ENCODE measurements at regions not wholly inside any gene's neighbourhood (a gene's known extent, or its start where the extent isn't known, plus 50 kb on each side); places are given as distances from the start of the nearest gene placed in this dataset.
A peak's percentile ranks its signal among the peaks of the same experiment; 100 is the strongest.
"Not testable (repeated sequence)": the region's sequence is repeated elsewhere in the genome, so short reads cannot be mapped to it uniquely, and the experiment has no call there.

- Mint-ChIP-seq H3K4me1 (ENCODE audit: low read depth) (peaks cover 19% of the 10 kb centered on the region), H3K36me3 (ENCODE audit: low read depth) (peaks cover 1% of the 10 kb centered on the region), H3K27me3 (no peaks in the 10 kb centered on the region), H3K4me3 (no peak overlapping the region), H3K9me3 (peaks cover 1% of the 10 kb centered on the region), H3K27ac (no peak overlapping the region)
- peak; percentile 34 for ATAC-seq
- intact Hi-C loops (cut with micrococcal nuclease): loop anchor here (2.0 to 5.0 kb wide), 5 partner anchors 129 to 479 kb away; partner anchors contain the start of gene ATF7IP
- POLR2A ChIA-PET: interaction anchor here (0.9 to 1.3 kb wide), 3 partner anchors 17 to 239 kb away, joined by 3 to 5 read pairs (median 4); partner anchors contain the start of gene ATF7IP
- CTCF ChIA-PET: interaction anchor here (0.6 to 4.2 kb wide), 44 partner anchors 10 to 1004 kb away, joined by 3 to 30 read pairs (median 4); partner anchors contain the start of genes ATF7IP and GUCY2C
- peak; percentile 72 for TF ChIP-seq CTCF (IDR thresholded peaks at IDR 0.05)
- no peak for DNase-seq
Measured at GRCh38 chr12:14238221-14238792, 127.2 kb upstream of the ATF7IP start.

GRCh38 chr12:14239350-14239934 is 126.0 kb upstream of the ATF7IP start:
- intact Hi-C loops (cut with micrococcal nuclease): loop anchor here (2.0 to 5.0 kb wide), 5 partner anchors 128 to 478 kb away; partner anchors contain the start of gene ATF7IP
- Mint-ChIP-seq H3K4me3 (peak overlapping the region; percentile 72), H3K4me1 (ENCODE audit: low read depth) (peaks cover 19% of the 10 kb centered on the region), H3K36me3 (ENCODE audit: low read depth) (peaks cover 5% of the 10 kb centered on the region), H3K27ac (peak overlapping the region; percentile 87), H3K9me3 (peaks cover 5% of the 10 kb centered on the region), H3K27me3 (no peaks in the 10 kb centered on the region)
- peak; percentile 63 for DNase-seq
- POLR2A ChIA-PET: interaction anchor here (1.5 kb wide), 1 partner anchor 16 kb away, joined by 5 read pairs; no protein-coding TSS in a partner anchor
- ATAC-seq: peak; percentile 81
- no peak for TF ChIP-seq CTCF (IDR thresholded peaks at IDR 0.05)
- CTCF ChIA-PET: interaction anchor here (0.8 to 4.2 kb wide), 16 partner anchors 16 to 457 kb away, joined by 3 to 30 read pairs (median 6); partner anchors contain the start of genes ATF7IP and GUCY2C

- peaks cover 5% of the 10 kb centered on the region for H3K9me3 Mint-ChIP-seq
- H3K27ac Mint-ChIP-seq: peak overlapping the region; percentile 87
- ATAC-seq: peak; percentile 25
- TF ChIP-seq CTCF (IDR thresholded peaks at IDR 0.05): no peak
- ChIA-PET CTCF (interaction anchor here (0.8 to 4.2 kb wide), 11 partner anchors 15 to 235 kb away, joined by 3 to 30 read pairs (median 6); partner anchors contain the start of gene ATF7IP), POLR2A (interaction anchor here (1.0 to 1.5 kb wide), 2 partner anchors 16 to 125 kb away, joined by 3 to 5 read pairs; no protein-coding TSS in a partner anchor)
- intact Hi-C loops (cut with micrococcal nuclease): loop anchor here (2.0 to 5.0 kb wide), 5 partner anchors 127 to 477 kb away; partner anchors contain the start of gene ATF7IP
- peak overlapping the region; percentile 72 for H3K4me3 Mint-ChIP-seq
- H3K27me3 Mint-ChIP-seq: no peaks in the 10 kb centered on the region
- H3K4me1 Mint-ChIP-seq (ENCODE audit: low read depth): peaks cover 19% of the 10 kb centered on the region
- peaks cover 5% of the 10 kb centered on the region for H3K36me3 Mint-ChIP-seq (ENCODE audit: low read depth)
- DNase-seq: no peak
Measured at GRCh38 chr12:14239935-14240872, 125.3 kb upstream of the ATF7IP start.

- peaks cover 5% of the 10 kb centered on the region for H3K36me3 Mint-ChIP-seq (ENCODE audit: low read depth)
- H3K9me3 Mint-ChIP-seq: peaks cover 5% of the 10 kb centered on the region
- H3K27me3 Mint-ChIP-seq: no peaks in the 10 kb centered on the region
- no peak for ATAC-seq
- H3K4me1 Mint-ChIP-seq (ENCODE audit: low read depth): peaks cover 19% of the 10 kb centered on the region
- intact Hi-C loops (cut with micrococcal nuclease): no loop called here
- ChIA-PET POLR2A (interaction anchor here (1.0 kb wide), 1 partner anchor 124 kb away, joined by 3 read pairs; no protein-coding TSS in a partner anchor), CTCF (interaction anchor here (0.9 to 4.2 kb wide), 6 partner anchors 14 to 214 kb away, joined by 3 to 30 read pairs (median 5); partner anchors contain the start of gene ATF7IP)
- no peak for TF ChIP-seq CTCF (IDR thresholded peaks at IDR 0.05)
- H3K4me3 Mint-ChIP-seq: no peak overlapping the region
- no peak for DNase-seq
- H3K27ac Mint-ChIP-seq: no peak overlapping the region
Measured at GRCh38 chr12:14240873-14241220, 124.6 kb upstream of the ATF7IP start.

GRCh38 chr12:14242825-14243224 is 122.7 kb upstream of the ATF7IP start:
- H3K36me3 Mint-ChIP-seq (ENCODE audit: low read depth); H3K27ac Mint-ChIP-seq; CTCF ChIA-PET; H3K4me3 Mint-ChIP-seq; POLR2A ChIA-PET; H3K9me3 Mint-ChIP-seq; DNase-seq; intact Hi-C loops (cut with micrococcal nuclease); H3K27me3 Mint-ChIP-seq; ATAC-seq: not testable (repeated sequence)
- H3K4me1 Mint-ChIP-seq (ENCODE audit: low read depth): peaks cover 19% of the 10 kb centered on the region

Measured in activated CD8-positive, alpha-beta T cell treated with anti-CD3 and anti-CD28 coated beads for 36 hours (primary cell).